DND-41 (cell line): ENCODE measurements at regions not wholly inside any gene's neighbourhood (a gene's known extent, or its start where the extent isn't known, plus 50 kb on each side); places are given as distances from the start of the nearest gene placed in this dataset.
A peak's percentile ranks its signal among the peaks of the same experiment; 100 is the strongest.

ENCODE experiments used
- ATAC-seq: fragments of 200-7000 bp; cut with Tn5 transposase; 3 replicates; pipeline ENCODE4 v1.9.1; 2021; ENCODE audit warnings: low read depth; ENCODE audit not compliant: insufficient read depth
- DNase-seq: peaks from one replicate; pipeline ENCODE4 v3.0.0-alpha.2; 2020
- H2AFZ ChIP-seq: 2 replicates; pipeline ENCODE4 v1.6.0; 2012; ENCODE audit warnings: low read depth, low read length
- H3K27ac ChIP-seq: 2 replicates; pipeline ENCODE4 v1.5.1; 2012; ENCODE audit warnings: low read length, inconsistent platforms
- H3K27me3 ChIP-seq: fragments of 200-600 bp; sonication (generic); 2 replicates; pipeline ENCODE4 v1.6.0; 2012; ENCODE audit warnings: low read length, mild to moderate bottlenecking, inconsistent platforms; ENCODE audit not compliant: insufficient read depth, poor library complexity
- H3K36me3 ChIP-seq: 2 replicates; pipeline ENCODE4 v1.5.1; 2012; ENCODE audit warnings: low read length, inconsistent platforms; ENCODE audit not compliant: insufficient read depth
- H3K4me1 ChIP-seq: 2 replicates; pipeline ENCODE4 v1.5.1; 2012; ENCODE audit warnings: mild to moderate bottlenecking, low read length; ENCODE audit not compliant: insufficient read depth
- H3K4me2 ChIP-seq: 2 replicates; pipeline ENCODE4 v1.6.0; 2012; ENCODE audit warnings: mild to moderate bottlenecking, moderate library complexity, low read length, inconsistent platforms; ENCODE audit not compliant: insufficient read depth
- H3K4me3 ChIP-seq, 2 experiments: fragments of 200-600 bp in 1 of 2; shearing (Covaris generic) in 1 of 2; 2 replicates each; pipeline ENCODE4 v1.5.1; 2012 to 2016; ENCODE audit warnings: inconsistent platforms in 2 of 2, low read length in 2 of 2, mild to moderate bottlenecking in 2 of 2, low read depth in 1 of 2, moderate library complexity in 1 of 2
- H3K79me2 ChIP-seq: 2 replicates; pipeline ENCODE4 v1.6.0; 2012; ENCODE audit warnings: low read length, inconsistent platforms; ENCODE audit not compliant: insufficient read depth
- H3K9ac ChIP-seq: 2 replicates; pipeline ENCODE4 v1.6.0; 2012; ENCODE audit warnings: low read depth, mild to moderate bottlenecking, inconsistent platforms, low read length, moderate library complexity
- H3K9me3 ChIP-seq: 2 replicates; pipeline ENCODE4 v1.5.1; 2012; ENCODE audit warnings: low read length, moderate library complexity, mild to moderate bottlenecking, inconsistent platforms; ENCODE audit not compliant: insufficient read depth, severe bottlenecking
- H4K20me1 ChIP-seq: 2 replicates; pipeline ENCODE4 v1.6.0; 2012; ENCODE audit warnings: low read length; ENCODE audit not compliant: insufficient read depth
- CTCF ChIP-seq: IDR thresholded peaks from 2 replicates; pipeline ENCODE4 v1.5.1; 2012; ENCODE audit warnings: borderline replicate concordance, low read length, moderate library complexity, mild to moderate bottlenecking; ENCODE audit not compliant: poor library complexity, severe bottlenecking; ENCODE audit errors: extremely low read depth
- EZH2 ChIP-seq: IDR thresholded peaks from 3 replicates; pipeline ENCODE4 v1.6.1; 2012; ENCODE audit warnings: borderline replicate concordance, low read depth, mild to moderate bottlenecking, moderate library complexity, low read length, inconsistent platforms; ENCODE audit not compliant: severe bottlenecking

- Histone ChIP-seq H2AFZ (no peak overlapping the region), H3K27ac (no peak overlapping the region)
- no peak for DNase-seq
Observed at GRCh38 chr3:177468331-177468730, 271.0 kb upstream of the TBL1XR1 start.

GRCh38 chr3:177468816-177469215 lies 271.5 kb upstream of the TBL1XR1 start:
- H3K4me3 ChIP-seq, result no peak overlapping the region
- H2AFZ ChIP-seq, result no peak overlapping the region
- no peaks in the 10 kb centered on the region for H3K9me3 ChIP-seq
- H3K9ac ChIP-seq, result no peak overlapping the region
- TF ChIP-seq EZH2 (no peak), CTCF (no peak)
- H3K27me3 ChIP-seq, result no peaks in the 10 kb centered on the region
- DNase-seq (no peak), ATAC-seq (no peak)
- no peaks in the 10 kb centered on the region for H3K36me3 ChIP-seq
- H4K20me1 ChIP-seq, result no peaks in the 10 kb centered on the region
- H3K79me2 ChIP-seq, result no peaks in the 10 kb centered on the region
- no peak overlapping the region for H3K27ac ChIP-seq
- H3K4me1 ChIP-seq, result no peaks in the 10 kb centered on the region
- no peak overlapping the region for H3K4me2 ChIP-seq

More at GRCh38 chr3:177468331-177468730, 271.0 kb upstream of the TBL1XR1 start:
- 0 out of 3 replicates have a peak, but pooled peaks have one; percentile 33 for ATAC-seq
- Histone ChIP-seq H3K79me2 (no peaks in the 10 kb centered on the region), H3K4me2 (no peak overlapping the region), H3K27me3 (no peaks in the 10 kb centered on the region), H3K9ac (no peak overlapping the region), H3K9me3 (no peaks in the 10 kb centered on the region), H3K4me3 (no peak overlapping the region), H3K36me3 (no peaks in the 10 kb centered on the region), H3K4me1 (no peaks in the 10 kb centered on the region), H4K20me1 (no peaks in the 10 kb centered on the region)
- TF ChIP-seq EZH2 (no peak), CTCF (no peak)

GRCh38 chr3:177469216-177469615 lies 271.9 kb upstream of the TBL1XR1 start:
- Histone ChIP-seq H3K4me1 (no peaks in the 10 kb centered on the region), H2AFZ (no peak overlapping the region), H4K20me1 (no peaks in the 10 kb centered on the region), H3K9ac (no peak overlapping the region), H3K27me3 (no peaks in the 10 kb centered on the region), H3K27ac (no peak overlapping the region), H3K79me2 (no peaks in the 10 kb centered on the region), H3K36me3 (no peaks in the 10 kb centered on the region), H3K9me3 (no peaks in the 10 kb centered on the region), H3K4me3 (no peak overlapping the region), H3K4me2 (no peak overlapping the region)
- DNase-seq (no peak), ATAC-seq (no peak)
- TF ChIP-seq CTCF (no peak), EZH2 (no peak)
